Transverse colon (tissue), 4 donors: ENCODE measurements at regions not wholly inside any gene's neighbourhood (a gene's known extent, or its start where the extent isn't known, plus 50 kb on each side); places are given as distances from the start of the nearest gene placed in this dataset.

ENCODE experiments used
- CTCF ChIP-seq, 5 experiments: fragments of 200-600 bp in 3 of 5; fragments of 450-650 bp in 2 of 5; sonication (generic) in 3 of 5; IDR thresholded peaks; 1 replicate in 2 of 5; 2 replicates in 3 of 5; pipeline ENCODE4 v1.5.1; 2016 to 2017; ENCODE audit warnings: antibody characterized with exemption in 5 of 5, inconsistent platforms in 3 of 5, mild to moderate bottlenecking in 2 of 5, moderate library complexity in 1 of 5
- EP300 ChIP-seq: sonication (generic); formaldehyde crosslinking; IDR thresholded peaks from one replicate; pipeline ENCODE4 v1.6.1; 2017; ENCODE audit warnings: antibody characterized with exemption, low read depth
- POLR2A ChIP-seq: fragments of 450-650 bp; IDR thresholded peaks from one replicate; pipeline ENCODE4 v1.6.1; 2016; ENCODE audit warnings: antibody characterized with exemption, mild to moderate bottlenecking, moderate library complexity
- POLR2AphosphoS5 ChIP-seq, 3 donors: sonication (generic); formaldehyde crosslinking; IDR thresholded peaks; one replicate each; pipeline ENCODE4 v1.6.1; 2016; ENCODE audit warnings: antibody characterized with exemption in 3 of 3

GRCh38 chr1:76018045-76018444 is 56.5 kb upstream of the ST6GALNAC3 start:
- no peak for TF ChIP-seq POLR2A
- TF ChIP-seq CTCF (IDR thresholded peaks at IDR 0.05): no peak
- no peak for TF ChIP-seq EP300
- no peak for TF ChIP-seq POLR2AphosphoS5 (IDR thresholded peaks at IDR 0.05)
